Muscle of leg (tissue), 3 donors: ENCODE measurements at regions not wholly inside any gene's neighbourhood (a gene's known extent, or its start where the extent isn't known, plus 50 kb on each side); places are given as distances from the start of the nearest gene placed in this dataset.
A peak's percentile ranks its signal among the peaks of the same experiment; 100 is the strongest.

Source experiments
- DNase-seq: peaks from one replicate; pipeline ENCODE4 v3.0.0; 2013
- H3K27ac ChIP-seq: one replicate; pipeline ENCODE4 v1.5.1; 2013; ENCODE audit warnings: mild to moderate bottlenecking, low read length, control low read depth
- H3K27me3 ChIP-seq: one replicate; pipeline ENCODE4 v1.6.1; 2013; ENCODE audit warnings: low read length; ENCODE audit not compliant: control insufficient read depth, insufficient read depth
- H3K36me3 ChIP-seq: one replicate; pipeline ENCODE4 v1.6.1; 2013; ENCODE audit warnings: low read length; ENCODE audit not compliant: control insufficient read depth, insufficient read depth
- H3K4me1 ChIP-seq: one replicate; pipeline ENCODE4 v1.6.1; 2013; ENCODE audit warnings: low read length; ENCODE audit not compliant: control insufficient read depth, insufficient read depth
- H3K4me3 ChIP-seq: one replicate; pipeline ENCODE4 v1.5.1; 2013; ENCODE audit warnings: low read length, control low read depth
- H3K9me3 ChIP-seq: replicated peaks from 2 replicates; pipeline ENCODE4 v1.6.1; 2013; ENCODE audit warnings: low read depth, low read length; ENCODE audit not compliant: control insufficient read depth
- WGBS: methylation state at CpG from one replicate; pipeline ENCODE4 v1.1.5; 2013; ENCODE audit warnings: missing lambda C conversion rate; ENCODE audit not compliant: insufficient coverage; 5-methylcytosine and 5-hydroxymethylcytosine counted together

DNA sequence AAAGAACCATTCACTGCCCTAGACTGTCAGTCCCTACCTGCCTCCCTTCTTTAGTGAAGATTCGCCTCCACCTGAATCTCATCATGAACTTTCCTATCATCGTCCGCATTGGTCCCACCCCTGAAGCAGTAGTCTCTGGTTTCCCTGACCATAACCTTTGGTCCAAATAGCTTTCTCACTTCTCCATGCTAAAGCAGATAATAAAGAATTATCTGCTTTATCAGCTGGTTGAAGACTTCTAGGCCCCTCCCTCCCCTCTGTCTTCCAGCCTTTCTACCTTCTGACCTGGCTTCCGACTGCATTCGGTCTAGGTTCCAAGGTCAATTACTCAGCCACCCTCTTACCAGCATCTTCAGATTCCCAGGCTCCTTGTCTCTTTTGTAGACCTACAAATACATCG, 650.9 kb downstream of the HS3ST4 start:
- Histone ChIP-seq H3K27ac (no peak overlapping the region), H3K4me1 (no peaks in the 10 kb centered on the region), H3K27me3 (peaks cover 2% of the 10 kb centered on the region), H3K9me3 (no peaks in the 10 kb centered on the region), H3K4me3 (no peak overlapping the region), H3K36me3 (no peaks in the 10 kb centered on the region)
- no peak for DNase-seq
- WGBS, result 90% methylated on average over 6 of the region's 6 CpGs

DNA sequence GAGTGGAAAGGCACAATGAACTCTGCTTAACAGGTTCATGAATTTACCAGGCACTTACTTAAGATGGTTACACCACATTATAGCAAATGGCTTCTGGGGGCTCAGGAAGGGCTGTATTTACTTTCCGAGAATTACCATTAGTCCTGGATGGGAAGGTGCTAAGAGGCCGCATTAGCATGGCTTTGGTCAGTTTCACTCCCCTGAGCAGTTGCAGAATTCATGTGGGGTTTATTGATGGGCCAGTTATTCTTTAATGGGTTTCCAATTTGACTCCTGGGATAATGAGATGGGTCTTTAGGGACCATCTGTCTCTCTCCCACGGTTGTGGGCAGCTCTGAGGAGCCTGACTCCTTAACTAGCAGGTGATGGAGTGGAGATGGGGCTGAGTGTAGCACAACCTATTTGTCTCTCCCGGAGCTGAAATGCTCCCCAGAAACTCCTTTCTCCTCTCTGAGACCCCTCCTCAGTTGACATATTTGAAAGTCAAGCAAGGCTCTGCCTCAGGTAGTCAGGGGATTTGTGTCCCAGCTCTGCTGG, 652.5 kb downstream of the HS3ST4 start:
- no peaks in the 10 kb centered on the region for H3K36me3 ChIP-seq
- H3K4me1 ChIP-seq, result no peaks in the 10 kb centered on the region
- DNase-seq, result no peak
- no peaks in the 10 kb centered on the region for H3K9me3 ChIP-seq
- H3K27me3 ChIP-seq, result peaks cover 2% of the 10 kb centered on the region
- H3K27ac ChIP-seq, result no peak overlapping the region
- WGBS, result no CpG with 5 or more reads among the region's 4 CpGs
- no peak overlapping the region for H3K4me3 ChIP-seq

DNA sequence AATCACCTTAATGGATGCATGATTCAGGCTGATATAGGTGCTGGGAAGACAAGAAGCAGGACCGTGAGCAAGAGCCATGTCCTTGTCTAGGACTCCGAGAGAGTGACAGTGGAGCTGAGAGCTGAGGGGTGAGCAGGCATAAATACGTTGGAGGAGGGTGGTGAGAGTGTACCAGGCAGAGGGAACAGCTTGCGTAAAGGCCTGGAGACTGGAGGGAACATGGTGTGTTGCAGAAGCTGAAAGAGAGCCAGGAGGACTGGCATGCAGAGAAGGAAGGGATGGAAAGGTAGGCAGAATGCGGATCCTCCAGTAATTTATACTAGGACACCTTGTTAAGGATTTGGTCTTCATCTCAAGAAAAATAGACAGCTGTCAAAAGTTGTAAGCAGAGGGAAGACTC, 653.2 kb downstream of the HS3ST4 start:
- Histone ChIP-seq H3K4me3 (no peak overlapping the region), H3K9me3 (no peaks in the 10 kb centered on the region), H3K27ac (no peak overlapping the region), H3K36me3 (no peaks in the 10 kb centered on the region), H3K27me3 (peaks cover 2% of the 10 kb centered on the region), H3K4me1 (no peaks in the 10 kb centered on the region)
- 78% methylated on average over 4 of the region's 5 CpGs for WGBS
- no peak for DNase-seq

DNA sequence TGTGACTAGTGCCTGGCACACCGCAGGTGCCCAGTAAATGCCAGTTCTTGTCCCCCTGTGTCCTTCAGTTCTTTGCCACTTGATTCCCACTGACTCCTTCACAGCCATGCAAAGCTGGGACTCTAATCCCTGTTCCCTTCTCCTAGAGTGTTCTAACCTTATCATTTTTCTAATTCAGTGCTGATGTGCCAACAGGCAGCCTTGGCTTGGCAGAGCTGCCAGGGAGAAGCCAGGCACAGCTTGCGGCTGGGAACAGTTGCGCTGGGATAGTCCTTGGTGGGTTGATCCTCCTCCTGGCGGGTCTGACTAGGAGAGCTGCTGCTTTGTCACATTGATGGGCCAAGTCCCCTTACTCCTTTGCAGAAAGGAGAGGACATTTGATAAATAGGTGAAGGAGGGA, 654.2 kb downstream of the HS3ST4 start:
- H3K9me3 ChIP-seq, result peaks cover 3% of the 10 kb centered on the region
- 84% methylated on average over 3 of the region's 4 CpGs for WGBS
- no peak for DNase-seq
- no peak overlapping the region for H3K4me3 ChIP-seq
- no peaks in the 10 kb centered on the region for H3K36me3 ChIP-seq
- peaks cover 2% of the 10 kb centered on the region for H3K27me3 ChIP-seq
- no peaks in the 10 kb centered on the region for H3K4me1 ChIP-seq
- no peak overlapping the region for H3K27ac ChIP-seq

GRCh38 chr16:26348095-26348494, 656.3 kb downstream of the HS3ST4 start:
- Histone ChIP-seq H3K36me3 (no peaks in the 10 kb centered on the region), H3K4me3 (no peak overlapping the region), H3K27ac (no peak overlapping the region), H3K9me3 (peaks cover 3% of the 10 kb centered on the region), H3K27me3 (peaks cover 2% of the 10 kb centered on the region), H3K4me1 (no peaks in the 10 kb centered on the region)
- DNase-seq, result no peak
- WGBS, result 67% methylated on average over 5 of the region's 10 CpGs

- WGBS, result 100% methylated on average over 1 of the region's 4 CpGs
- Histone ChIP-seq H3K9me3 (no peaks in the 10 kb centered on the region), H3K4me3 (no peak overlapping the region), H3K27me3 (no peaks in the 10 kb centered on the region), H3K27ac (no peak overlapping the region), H3K36me3 (no peaks in the 10 kb centered on the region), H3K4me1 (peaks cover 3% of the 10 kb centered on the region)
- DNase-seq, result no peak
These were observed 669.1 kb downstream of the HS3ST4 start for GRCh38 chr16:26360867-26361266.

DNA sequence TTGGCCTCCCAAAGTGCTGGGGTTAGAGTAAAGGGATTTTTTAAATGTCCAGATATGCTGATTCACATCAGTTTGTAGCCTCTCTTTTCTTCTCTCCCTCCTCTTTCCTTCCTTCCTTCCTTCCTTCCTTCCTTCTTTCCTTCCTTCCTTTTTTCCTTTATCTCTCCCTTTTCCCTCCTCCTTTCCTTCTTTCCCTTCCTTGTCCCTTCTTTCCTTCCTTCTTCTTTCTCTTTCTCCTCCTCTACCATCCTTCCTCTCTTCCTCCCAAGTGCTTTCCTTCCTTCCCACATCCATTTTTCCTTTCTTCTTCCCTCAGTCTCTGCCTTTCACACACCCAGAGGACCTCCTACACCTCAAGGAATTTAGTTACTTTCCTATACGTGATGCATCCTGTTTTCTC, 671.8 kb downstream of the HS3ST4 start:
- H3K27me3 ChIP-seq, result no peaks in the 10 kb centered on the region
- H3K27ac ChIP-seq, result no peak overlapping the region
- H3K4me3 ChIP-seq, result no peak overlapping the region
- H3K36me3 ChIP-seq, result no peaks in the 10 kb centered on the region
- no peak for DNase-seq
- no peaks in the 10 kb centered on the region for H3K9me3 ChIP-seq
- 38% methylated on average over 1 of the region's 1 CpG for WGBS
- peaks cover 3% of the 10 kb centered on the region for H3K4me1 ChIP-seq

- Histone ChIP-seq H3K9me3 (no peaks in the 10 kb centered on the region), H3K27ac (no peak overlapping the region), H3K27me3 (no peaks in the 10 kb centered on the region), H3K36me3 (no peaks in the 10 kb centered on the region), H3K4me3 (no peak overlapping the region), H3K4me1 (peaks cover 3% of the 10 kb centered on the region)
- 6% methylated on average over 4 of the region's 8 CpGs for WGBS
- DNase-seq, result peak; percentile 32
These were observed 673.6 kb downstream of the HS3ST4 start for GRCh38 chr16:26365161-26365940.

DNA sequence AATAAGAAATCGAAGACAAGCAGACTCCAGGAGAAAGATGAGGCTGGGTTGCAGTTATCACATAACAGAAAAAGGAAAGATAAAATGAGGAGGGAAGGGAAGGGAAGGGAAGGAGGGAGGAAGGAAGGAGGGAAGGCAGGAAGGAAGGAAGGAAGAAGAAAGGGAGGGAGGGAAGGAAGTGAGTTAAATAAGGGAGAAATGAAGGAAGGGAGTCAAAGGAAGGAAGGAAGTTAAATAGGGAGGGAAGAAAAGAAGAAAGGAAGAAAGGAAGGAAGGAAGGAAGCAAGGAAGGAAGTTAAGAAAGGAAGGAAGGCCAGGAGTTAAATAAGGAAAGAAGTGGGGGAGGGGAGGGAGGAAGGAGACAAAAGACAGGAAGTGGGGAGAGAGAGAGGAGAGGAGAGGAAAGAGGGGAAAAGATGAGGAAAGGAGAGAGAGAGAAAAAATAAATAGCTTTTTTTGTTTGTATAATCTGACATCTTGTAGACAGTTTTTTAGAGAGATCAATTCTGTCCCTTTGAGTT, 679.6 kb downstream of the HS3ST4 start:
- Histone ChIP-seq H3K4me1 (no peaks in the 10 kb centered on the region), H3K9me3 (no peaks in the 10 kb centered on the region), H3K36me3 (no peaks in the 10 kb centered on the region), H3K27ac (no peak overlapping the region), H3K27me3 (no peaks in the 10 kb centered on the region), H3K4me3 (no peak overlapping the region)
- no CpG with 5 or more reads among the region's 1 CpG for WGBS
- DNase-seq, result no peak

- Histone ChIP-seq H3K4me3 (no peak overlapping the region), H3K9me3 (no peaks in the 10 kb centered on the region), H3K27me3 (no peaks in the 10 kb centered on the region), H3K36me3 (no peaks in the 10 kb centered on the region), H3K27ac (no peak overlapping the region), H3K4me1 (no peaks in the 10 kb centered on the region)
- WGBS, result 74% methylated on average over 4 of the region's 4 CpGs
- DNase-seq, result no peak
These were observed 682.6 kb downstream of the HS3ST4 start for GRCh38 chr16:26374279-26374925.
